H9 (cell line): ENCODE measurements at regions not wholly inside any gene's neighbourhood (a gene's known extent, or its start where the extent isn't known, plus 50 kb on each side); places are given as distances from the start of the nearest gene placed in this dataset.

Experiments
- DNase-seq: peaks from one replicate; pipeline ENCODE4 v3.0.0-alpha.2; 2017
- H2AFZ ChIP-seq: one replicate; pipeline ENCODE4 v1.6.1; 2013; ENCODE audit warnings: mild to moderate bottlenecking, low read length, control low read depth, moderate library complexity
- H2AK5ac ChIP-seq: 2 replicates; pipeline ENCODE4 v1.6.1; 2013; ENCODE audit warnings: low read length, control low read depth, mixed read lengths; ENCODE audit not compliant: insufficient read length
- H2BK120ac ChIP-seq: one replicate; pipeline ENCODE4 v1.6.1; 2013; ENCODE audit warnings: low read depth, mild to moderate bottlenecking, low read length, control low read depth, inconsistent platforms; ENCODE audit not compliant: poor library complexity, severe bottlenecking
- H2BK12ac ChIP-seq: 2 replicates; pipeline ENCODE4 v1.6.1; 2013; ENCODE audit warnings: low read length, control low read depth, mixed read lengths, low read depth; ENCODE audit not compliant: insufficient read length
- H2BK15ac ChIP-seq: 2 replicates; pipeline ENCODE4 v1.6.1; 2013; ENCODE audit warnings: low read depth, low read length, control low read depth
- H2BK20ac ChIP-seq: one replicate; pipeline ENCODE4 v1.6.1; 2013; ENCODE audit warnings: low read depth, mild to moderate bottlenecking, low read length, control low read depth, inconsistent platforms; ENCODE audit not compliant: poor library complexity, severe bottlenecking
- H2BK5ac ChIP-seq: 2 replicates; pipeline ENCODE4 v1.6.1; 2013; ENCODE audit warnings: low read length, control low read depth, mixed read lengths; ENCODE audit not compliant: insufficient read length
- H3K14ac ChIP-seq: 2 replicates; pipeline ENCODE4 v1.6.1; 2013; ENCODE audit warnings: low read length, control low read depth; ENCODE audit not compliant: insufficient read depth
- H3K18ac ChIP-seq: 2 replicates; pipeline ENCODE4 v1.6.1; 2013; ENCODE audit warnings: low read depth, mild to moderate bottlenecking, mixed read lengths, low read length, control low read depth; ENCODE audit not compliant: insufficient read length
- H3K23ac ChIP-seq: 2 replicates; pipeline ENCODE4 v1.6.1; 2013; ENCODE audit warnings: low read length, control low read depth, mixed read lengths, low read depth; ENCODE audit not compliant: insufficient read length
- H3K23me2 ChIP-seq: 2 replicates; pipeline ENCODE4 v1.6.1; 2013; ENCODE audit warnings: low read depth, mild to moderate bottlenecking, mixed read lengths, low read length, control low read depth; ENCODE audit not compliant: insufficient read length, poor library complexity, severe bottlenecking
- H3K27ac ChIP-seq: 2 replicates; pipeline ENCODE4 v1.5.1; 2013; ENCODE audit warnings: low read length, control low read depth, mixed read lengths, low read depth; ENCODE audit not compliant: insufficient read length
- H3K27me3 ChIP-seq: 2 replicates; pipeline ENCODE4 v1.6.1; 2013; ENCODE audit warnings: low read length, control low read depth, inconsistent platforms; ENCODE audit not compliant: insufficient read depth
- H3K4ac ChIP-seq: 2 replicates; pipeline ENCODE4 v1.6.1; 2013; ENCODE audit warnings: low read depth, mild to moderate bottlenecking, control low read depth, inconsistent platforms, low read length, moderate library complexity
- H3K4me1 ChIP-seq: 2 replicates; pipeline ENCODE4 v1.6.1; 2013; ENCODE audit warnings: low read length, control low read depth, inconsistent platforms; ENCODE audit not compliant: insufficient read depth
- H3K4me2 ChIP-seq: 2 replicates; pipeline ENCODE4 v1.6.1; 2013; ENCODE audit warnings: low read length, control low read depth, mixed read lengths; ENCODE audit not compliant: insufficient read length, insufficient read depth
- H3K56ac ChIP-seq: 2 replicates; pipeline ENCODE4 v1.6.1; 2013; ENCODE audit warnings: low read depth, mild to moderate bottlenecking, mixed read lengths, low read length, control low read depth; ENCODE audit not compliant: insufficient read length
- H3K79me1 ChIP-seq: 2 replicates; pipeline ENCODE4 v1.6.1; 2013; ENCODE audit warnings: low read depth, mild to moderate bottlenecking, moderate library complexity, low read length, control low read depth, inconsistent platforms; ENCODE audit not compliant: insufficient read depth, poor library complexity, severe bottlenecking
- H3K79me2 ChIP-seq: 2 replicates; pipeline ENCODE4 v1.6.1; 2013; ENCODE audit warnings: low read length, control low read depth, inconsistent platforms; ENCODE audit not compliant: insufficient read depth
- H3K9ac ChIP-seq: 2 replicates; pipeline ENCODE4 v1.6.1; 2013; ENCODE audit warnings: low read length, control low read depth, mixed read lengths; ENCODE audit not compliant: insufficient read length; ENCODE audit errors: extremely low read depth
- H3K9me3 ChIP-seq: one replicate; pipeline ENCODE4 v1.6.1; 2013; ENCODE audit warnings: low read depth, low read length, inconsistent platforms; ENCODE audit not compliant: control insufficient read depth
- H3T11ph ChIP-seq: one replicate; pipeline ENCODE4 v1.6.1; 2013; ENCODE audit warnings: mild to moderate bottlenecking, low read length, control low read depth, inconsistent platforms
- H4K20me1 ChIP-seq: one replicate; pipeline ENCODE4 v1.6.1; 2013; ENCODE audit not compliant: control insufficient read depth, insufficient read length, insufficient read depth
- H4K5ac ChIP-seq: 2 replicates; pipeline ENCODE4 v1.6.1; 2013; ENCODE audit warnings: low read depth, mild to moderate bottlenecking, mixed read lengths, low read length, control low read depth; ENCODE audit not compliant: insufficient read length
- H4K8ac ChIP-seq: replicated peaks from 2 replicates; pipeline ENCODE4 v1.6.1; 2013; ENCODE audit warnings: low read length, control low read depth, mixed read lengths, low read depth; ENCODE audit not compliant: insufficient read length
- H4K91ac ChIP-seq: 2 replicates; pipeline ENCODE4 v1.6.1; 2013; ENCODE audit warnings: low read depth, mild to moderate bottlenecking, moderate library complexity, mixed read lengths, low read length, control low read depth; ENCODE audit not compliant: insufficient read length
- H3K27ac Mint-ChIP-seq, 3 experiments: 2 replicates in 2 of 3; 3 replicates in 1 of 3; pipeline ENCODE4 v1.8.0; 2020 to 2021; ENCODE audit warnings: mixed read lengths in 3 of 3, mild to moderate bottlenecking in 1 of 3, moderate library complexity in 1 of 3
- H3K27me3 Mint-ChIP-seq: 2 replicates; pipeline ENCODE4 v1.8.0; 2021; ENCODE audit warnings: low read depth, mild to moderate bottlenecking, moderate library complexity, mixed read lengths
- H3K36me3 Mint-ChIP-seq, 3 experiments: 2 replicates in 2 of 3; 3 replicates in 1 of 3; pipeline ENCODE4 v1.8.0; 2020 to 2021; ENCODE audit warnings: low read depth in 3 of 3, mixed read lengths in 3 of 3; ENCODE audit not compliant: insufficient read depth in 1 of 3
- H3K4me1 Mint-ChIP-seq, 2 experiments: 2 replicates each; pipeline ENCODE4 v1.8.0; 2020; ENCODE audit warnings: mixed read lengths in 2 of 2
- H3K4me3 Mint-ChIP-seq, 2 experiments: 2 replicates in 1 of 2; 3 replicates in 1 of 2; pipeline ENCODE4 v1.8.0; 2020 to 2021; ENCODE audit warnings: mild to moderate bottlenecking in 2 of 2, mixed read lengths in 2 of 2, moderate library complexity in 1 of 2
- H3K9me3 Mint-ChIP-seq, 2 experiments: 2 replicates in 1 of 2; 3 replicates in 1 of 2; pipeline ENCODE4 v1.8.0; 2020; ENCODE audit warnings: mild to moderate bottlenecking in 2 of 2, mixed read lengths in 2 of 2, moderate library complexity in 1 of 2
- CTCF ChIP-seq: fragments of 200-600 bp; sonication (generic); conservative IDR thresholded peaks from 3 replicates; pipeline ENCODE4 v1.8.0; 2021; ENCODE audit warnings: antibody characterized with exemption, mild to moderate bottlenecking
- WGBS: extraction: QIAGEN DNeasy Blood & Tissue Kit; methylation state at CpG from one replicate; pipeline ENCODE4 v1.1.7; 2013; ENCODE audit warnings: missing lambda C conversion rate, low lambda C conversion rate, mixed read lengths; ENCODE audit not compliant: insufficient read length; ENCODE audit errors: extremely low coverage; 5-methylcytosine and 5-hydroxymethylcytosine counted together

GRCh38 chr1:96104506-96104905 is 617.1 kb upstream of the PTBP2 start:
- H3K79me2 ChIP-seq: no peaks in the 10 kb centered on the region
- H3K14ac ChIP-seq: no peak overlapping the region
- no peak overlapping the region for H4K5ac ChIP-seq
- Mint-ChIP-seq H3K36me3 (peaks cover 0 to 2% (median 0%) of the 10 kb centered on the region in 3 experiments; a peak in 1 of 7 replicates), H3K4me3 (no peak overlapping the region), H3K27ac (no peak overlapping the region), H3K4me1 (peaks cover 13% of the 10 kb centered on the region in 2 experiments), H3K9me3 (0 out of 5 replicates have a peak, but pooled peaks cover 0 to 3% of the 10 kb centered on the region in 2 experiments), H3K27me3 (no peaks in the 10 kb centered on the region)
- no peak overlapping the region for H3K9ac ChIP-seq
- H2AFZ ChIP-seq: no peak overlapping the region
- H3K23me2 ChIP-seq: no peaks in the 10 kb centered on the region
- no peak overlapping the region for H3K23ac ChIP-seq
- H4K20me1 ChIP-seq: no peaks in the 10 kb centered on the region
- no peak for DNase-seq
- no peaks in the 10 kb centered on the region for H3K79me1 ChIP-seq
- no peak overlapping the region for H2BK5ac ChIP-seq
- no peak overlapping the region for H3K4me2 ChIP-seq
- no peak overlapping the region for H3T11ph ChIP-seq
- H3K9me3 ChIP-seq: no peaks in the 10 kb centered on the region
- H2BK120ac ChIP-seq: no peak overlapping the region
- no peak overlapping the region for H4K8ac ChIP-seq
- H2BK12ac ChIP-seq: no peak overlapping the region
- H2BK20ac ChIP-seq: no peak overlapping the region
- H3K18ac ChIP-seq: no peak overlapping the region
- H2BK15ac ChIP-seq: no peak overlapping the region
- no CpG with 5 or more reads among the region's 1 CpG for whole genome bisulfite sequencing
- H2AK5ac ChIP-seq: no peak overlapping the region
- TF ChIP-seq CTCF: no peak
- H3K56ac ChIP-seq: no peak overlapping the region
- no peaks in the 10 kb centered on the region for H3K4me1 ChIP-seq
- H4K91ac ChIP-seq: no peak overlapping the region
- no peak overlapping the region for H3K4ac ChIP-seq
- no peaks in the 10 kb centered on the region for H3K27me3 ChIP-seq
- H3K27ac ChIP-seq: no peak overlapping the region
